Gastrocnemius medialis (tissue), 4 donors: ENCODE measurements at regions not wholly inside any gene's neighbourhood (a gene's known extent, or its start where the extent isn't known, plus 50 kb on each side); places are given as distances from the start of the nearest gene placed in this dataset.
A peak's percentile ranks its signal among the peaks of the same experiment; 100 is the strongest.

Experiments used
- ATAC-seq, 2 donors: fragments of 150-250 bp; one replicate each; pipeline ENCODE4 v1.9.1; 2016
- DNase-seq, 2 donors: peaks; one replicate each; pipeline ENCODE4 v3.0.0-alpha.2; 2019
- H3K27ac ChIP-seq, 4 donors: fragments of 200-600 bp; sonication (generic); 1 replicate in 1 of 4; 2 replicates in 3 of 4; pipeline ENCODE4 v1.5.1; 2016 to 2018; ENCODE audit warnings: mild to moderate bottlenecking in 2 of 4, moderate library complexity in 1 of 4
- H3K27me3 ChIP-seq, 3 donors: fragments of 200-600 bp; sonication (generic) in 2 of 3; 1 replicate in 1 of 3; 2 replicates in 2 of 3; pipeline versions ENCODE4 v1.5.1 to v1.6.0; 2016 to 2019; ENCODE audit warnings: mild to moderate bottlenecking in 1 of 3, moderate library complexity in 1 of 3
- H3K36me3 ChIP-seq, 2 donors: fragments of 200-600 bp; sonication (generic) in 1 of 2; one replicate each; pipeline ENCODE4 v1.5.1; 2017 to 2018
- H3K4me1 ChIP-seq, 2 donors: fragments of 200-600 bp; sonication (generic) in 1 of 2; one replicate each; pipeline ENCODE4 v1.5.1; 2016 to 2017; ENCODE audit warnings: mild to moderate bottlenecking in 2 of 2
- H3K4me3 ChIP-seq, 4 donors: fragments of 200-600 bp; sonication (generic) in 3 of 4; 1 replicate in 1 of 4; 2 replicates in 3 of 4; pipeline ENCODE4 v1.5.1; 2016 to 2019; ENCODE audit warnings: mild to moderate bottlenecking in 2 of 4
- H3K9me3 ChIP-seq, 3 donors: fragments of 200-600 bp; sonication (generic) in 2 of 3; 1 replicate in 1 of 3; 2 replicates in 2 of 3; pipeline ENCODE4 v1.5.1; 2016 to 2019
- CTCF ChIP-seq, 5 experiments: fragments of 450-650 bp in 3 of 5; fragments of 200-600 bp in 2 of 5; sonication (generic) in 2 of 5; IDR thresholded peaks in 4 of 5; conservative IDR thresholded peaks in 1 of 5; 1 replicate in 4 of 5; 2 replicates in 1 of 5; pipeline ENCODE4 v1.5.1; 2016 to 2019; ENCODE audit warnings: antibody characterized with exemption in 5 of 5, mild to moderate bottlenecking in 3 of 5, moderate library complexity in 3 of 5
- POLR2A ChIP-seq, 2 donors: fragments of 450-650 bp; IDR thresholded peaks; one replicate each; pipeline ENCODE4 v1.6.1; 2017; ENCODE audit warnings: antibody characterized with exemption in 2 of 2, mild to moderate bottlenecking in 2 of 2, moderate library complexity in 2 of 2
- in situ Hi-C, 4 donors: fragments of 200-750 bp; cut with MboI; loops; one replicate each; pipeline versions ENCODE4 v1.15.0 to v1.8.0; 2017; ENCODE audit warnings: low sequenced_read_pairs in 4 of 4
- intact Hi-C: fragments of 100-400 bp; cut with DNase I; formaldehyde crosslinking; loops from one replicate; pipeline ENCODE4 v1.15.1; 2023; ENCODE audit warnings: low total_unique reads

- intact Hi-C loops (no loop called here), in situ Hi-C loops (loop anchor here in 1 of 4 donors (25.0 kb wide), 1 partner anchor 163 kb away; the partner anchor contains the start of gene ARHGEF3)
- no peak for TF ChIP-seq POLR2A (IDR thresholded peaks at IDR 0.05)
- TF ChIP-seq CTCF (IDR thresholded peaks at IDR 0.05 in 4 of 5, conservative IDR thresholded peaks at IDR 0.05 in 1 of 5) = no peak
- ATAC-seq (no peak), DNase-seq (no peak)
- H3K36me3 ChIP-seq = no peaks in the 10 kb centered on the region
- H3K27ac ChIP-seq = no peak overlapping the region
- no peaks in the 10 kb centered on the region for H3K9me3 ChIP-seq
- H3K27me3 ChIP-seq = no peaks in the 10 kb centered on the region
- no peaks in the 10 kb centered on the region for H3K4me1 ChIP-seq
- no peak overlapping the region for H3K4me3 ChIP-seq
Measured at GRCh38 chr3:56975567-56975966, 84.9 kb upstream of the SPATA12 start.

GRCh38 chr3:56974247-56974930, 86.1 kb upstream of the SPATA12 start:
- intact Hi-C loops = no loop called here

GRCh38 chr3:56971816-56972215, 88.6 kb upstream of the SPATA12 start:
- no peaks in the 10 kb centered on the region for H3K9me3 ChIP-seq
- H3K27me3 ChIP-seq = no peaks in the 10 kb centered on the region
- H3K4me3 ChIP-seq = no peak overlapping the region
- H3K4me1 ChIP-seq = no peaks in the 10 kb centered on the region
- TF ChIP-seq POLR2A (IDR thresholded peaks at IDR 0.05) (no peak), CTCF (IDR thresholded peaks at IDR 0.05 in 4 of 5, conservative IDR thresholded peaks at IDR 0.05 in 1 of 5) (no peak)
- ATAC-seq (no peak), DNase-seq (no peak)
- H3K27ac ChIP-seq = no peak overlapping the region
- H3K36me3 ChIP-seq = no peaks in the 10 kb centered on the region
- in situ Hi-C loops (no loop called here), intact Hi-C loops (no loop called here)

More at GRCh38 chr3:56974247-56974930, 86.1 kb upstream of the SPATA12 start:
- no peaks in the 10 kb centered on the region for H3K4me1 ChIP-seq
- no peaks in the 10 kb centered on the region for H3K9me3 ChIP-seq
- in situ Hi-C loops = no loop called here
- H3K4me3 ChIP-seq = no peak overlapping the region
- H3K27ac ChIP-seq = peak overlapping the region in 2 of 4 donors; percentile 8 to 33
- TF ChIP-seq POLR2A (IDR thresholded peaks at IDR 0.05) (no peak), CTCF (IDR thresholded peaks at IDR 0.05 in 4 of 5, conservative IDR thresholded peaks at IDR 0.05 in 1 of 5) (no peak)
- ATAC-seq (no peak), DNase-seq (no peak)
- H3K27me3 ChIP-seq = no peaks in the 10 kb centered on the region
- no peaks in the 10 kb centered on the region for H3K36me3 ChIP-seq

- no peak for ATAC-seq
- intact Hi-C loops (no loop called here), in situ Hi-C loops (no loop called here)
Measured at GRCh38 chr3:56971261-56971660, 89.2 kb upstream of the SPATA12 start.

More at GRCh38 chr3:56971261-56971660, 89.2 kb upstream of the SPATA12 start:
- H3K27me3 ChIP-seq = no peaks in the 10 kb centered on the region
- DNase-seq = no peak
- no peak overlapping the region for H3K4me3 ChIP-seq
- H3K27ac ChIP-seq = no peak overlapping the region
- H3K4me1 ChIP-seq = no peaks in the 10 kb centered on the region
- H3K36me3 ChIP-seq = no peaks in the 10 kb centered on the region
- no peaks in the 10 kb centered on the region for H3K9me3 ChIP-seq
- TF ChIP-seq CTCF (IDR thresholded peaks at IDR 0.05 in 4 of 5, conservative IDR thresholded peaks at IDR 0.05 in 1 of 5) (no peak), POLR2A (IDR thresholded peaks at IDR 0.05) (no peak)
